Fibroblast of lung (primary cell): ENCODE measurements at regions not wholly inside any gene's neighbourhood (a gene's known extent, or its start where the extent isn't known, plus 50 kb on each side); places are given as distances from the start of the nearest gene placed in this dataset.

Source experiments
- DNase-seq, 2 donors: peaks; one replicate each; pipeline versions ENCODE4 v3.0.0 to v3.0.0-alpha.2; 2010; ENCODE audit warnings: low read depth in 2 of 2
- H2AFZ ChIP-seq: 2 replicates; pipeline ENCODE4 v1.5.1; 2012; ENCODE audit warnings: low read length, control low read depth, inconsistent platforms
- H3K27ac ChIP-seq: 2 replicates; pipeline ENCODE4 v1.5.1; 2011; ENCODE audit warnings: low read length, control low read depth; ENCODE audit not compliant: insufficient read depth
- H3K27me3 ChIP-seq: 2 replicates; pipeline ENCODE4 v1.5.1; 2011; ENCODE audit warnings: mild to moderate bottlenecking, low read length; ENCODE audit not compliant: control insufficient read depth, insufficient read depth
- H3K36me3 ChIP-seq: 2 replicates; pipeline ENCODE4 v1.5.1; 2011; ENCODE audit warnings: low read length; ENCODE audit not compliant: control insufficient read depth, insufficient read depth
- H3K4me1 ChIP-seq: 2 replicates; pipeline ENCODE4 v1.5.1; 2011; ENCODE audit warnings: low read length; ENCODE audit not compliant: control insufficient read depth, insufficient read depth; ENCODE audit errors: extremely low read depth
- H3K4me2 ChIP-seq: 2 replicates; pipeline ENCODE4 v1.5.1; 2011; ENCODE audit warnings: low read length, control low read depth; ENCODE audit not compliant: insufficient read depth; ENCODE audit errors: extremely low read depth
- H3K4me3 ChIP-seq, 4 experiments: fragments of 200-600 bp in 1 of 4; sonication (generic) in 1 of 4; replicated peaks in 1 of 4; 2 replicates each; pipeline ENCODE4 v1.5.1; 2011 to 2016; ENCODE audit warnings: low read length in 4 of 4, low read depth in 3 of 4, mild to moderate bottlenecking in 3 of 4, control low read depth in 2 of 4, inconsistent platforms in 1 of 4, mixed read lengths in 1 of 4; ENCODE audit not compliant: insufficient read depth in 1 of 4; ENCODE audit errors: control extremely low read depth in 1 of 4
- H3K79me2 ChIP-seq: 2 replicates; pipeline ENCODE4 v1.5.1; 2012; ENCODE audit warnings: mild to moderate bottlenecking, low read length, inconsistent platforms; ENCODE audit not compliant: control insufficient read depth, insufficient read depth
- H3K9ac ChIP-seq: 2 replicates; pipeline ENCODE4 v1.5.1; 2011; ENCODE audit warnings: mild to moderate bottlenecking, low read length, control low read depth; ENCODE audit not compliant: insufficient read depth
- H3K9me3 ChIP-seq: 2 replicates; pipeline ENCODE4 v1.5.1; 2012; ENCODE audit warnings: low read depth, low read length; ENCODE audit not compliant: control insufficient read depth, insufficient read depth
- H4K20me1 ChIP-seq: 2 replicates; pipeline ENCODE4 v1.5.1; 2011; ENCODE audit warnings: low read length; ENCODE audit not compliant: control insufficient read depth, insufficient read depth; ENCODE audit errors: extremely low read depth
- EZH2 ChIP-seq: IDR thresholded peaks from 2 replicates; pipeline ENCODE4 v1.5.1; 2012; ENCODE audit warnings: low read length, control low read depth, mild to moderate bottlenecking; ENCODE audit errors: missing control alignments
- TF ChIP-seq, protein P1 (sequence below), 2 donors: IDR thresholded peaks in 1 of 2; conservative IDR thresholded peaks in 1 of 2; 1 replicate in 1 of 2; 2 replicates in 1 of 2; pipeline ENCODE4 v1.5.1; 2011 to 2012; ENCODE audit warnings: low read length in 2 of 2, control low read depth in 1 of 2, inconsistent platforms in 1 of 2, low read depth in 1 of 2, mild to moderate bottlenecking in 1 of 2

DNA sequence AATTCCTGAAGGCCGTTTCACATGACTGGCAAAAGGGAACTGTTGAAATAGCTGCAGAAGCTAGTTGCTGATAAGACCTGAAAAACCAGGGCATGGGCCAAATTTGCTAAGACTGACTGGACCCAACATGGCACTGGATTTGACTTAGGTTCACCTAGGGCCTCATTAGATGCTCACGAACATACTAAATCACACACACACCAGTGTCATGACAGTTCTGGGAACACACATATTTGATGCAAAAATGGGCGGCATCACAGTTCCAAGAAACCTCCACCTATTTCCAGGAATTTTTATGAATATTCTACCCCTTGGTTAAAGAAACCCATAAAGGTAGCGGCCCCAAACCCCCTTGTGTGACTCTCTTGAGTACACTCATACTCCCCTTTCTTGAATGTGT lies 99.6 kb upstream of the OBI1 start:
- no peaks in the 10 kb centered on the region for H4K20me1 ChIP-seq
- H3K4me2 ChIP-seq: no peak overlapping the region
- H3K9me3 ChIP-seq: no peaks in the 10 kb centered on the region
- no peak overlapping the region for H2AFZ ChIP-seq
- H3K9ac ChIP-seq: no peak overlapping the region
- no peaks in the 10 kb centered on the region for H3K79me2 ChIP-seq
- TF ChIP-seq, protein P1, sequence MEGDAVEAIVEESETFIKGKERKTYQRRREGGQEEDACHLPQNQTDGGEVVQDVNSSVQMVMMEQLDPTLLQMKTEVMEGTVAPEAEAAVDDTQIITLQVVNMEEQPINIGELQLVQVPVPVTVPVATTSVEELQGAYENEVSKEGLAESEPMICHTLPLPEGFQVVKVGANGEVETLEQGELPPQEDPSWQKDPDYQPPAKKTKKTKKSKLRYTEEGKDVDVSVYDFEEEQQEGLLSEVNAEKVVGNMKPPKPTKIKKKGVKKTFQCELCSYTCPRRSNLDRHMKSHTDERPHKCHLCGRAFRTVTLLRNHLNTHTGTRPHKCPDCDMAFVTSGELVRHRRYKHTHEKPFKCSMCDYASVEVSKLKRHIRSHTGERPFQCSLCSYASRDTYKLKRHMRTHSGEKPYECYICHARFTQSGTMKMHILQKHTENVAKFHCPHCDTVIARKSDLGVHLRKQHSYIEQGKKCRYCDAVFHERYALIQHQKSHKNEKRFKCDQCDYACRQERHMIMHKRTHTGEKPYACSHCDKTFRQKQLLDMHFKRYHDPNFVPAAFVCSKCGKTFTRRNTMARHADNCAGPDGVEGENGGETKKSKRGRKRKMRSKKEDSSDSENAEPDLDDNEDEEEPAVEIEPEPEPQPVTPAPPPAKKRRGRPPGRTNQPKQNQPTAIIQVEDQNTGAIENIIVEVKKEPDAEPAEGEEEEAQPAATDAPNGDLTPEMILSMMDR (conservative IDR thresholded peaks at IDR 0.05 in 1 of 2, IDR thresholded peaks at IDR 0.05 in 1 of 2; ENCODE audit: low read depth in 1 of 2, low read length in 2 of 2): no peak
- no peak for TF ChIP-seq EZH2
- no peak overlapping the region for H3K27ac ChIP-seq
- H3K4me3 ChIP-seq: no peak overlapping the region
- DNase-seq: no peak
- no peaks in the 10 kb centered on the region for H3K36me3 ChIP-seq
- H3K27me3 ChIP-seq: no peaks in the 10 kb centered on the region
- H3K4me1 ChIP-seq: no peaks in the 10 kb centered on the region

DNA sequence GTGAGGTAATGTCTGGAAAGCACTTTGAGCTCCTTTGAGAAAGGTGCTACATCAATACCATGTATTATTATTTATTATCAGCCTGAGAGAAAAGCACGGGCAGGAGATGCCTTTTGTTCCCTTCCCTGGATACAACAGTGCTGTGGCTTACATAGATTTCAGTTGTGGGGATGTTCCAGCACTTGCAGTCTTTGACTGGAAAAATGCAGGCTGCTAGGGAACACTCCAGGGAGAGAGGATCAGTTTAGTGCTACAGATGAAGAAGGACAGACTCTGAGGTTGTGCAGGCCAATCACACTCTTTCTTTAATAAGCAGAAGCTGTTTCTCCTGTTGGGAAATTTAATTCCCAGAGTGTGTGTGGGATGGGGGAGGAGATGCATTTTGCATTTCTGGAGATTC lies 94.5 kb upstream of the OBI1 start:
- Histone ChIP-seq H2AFZ (no peak overlapping the region), H4K20me1 (no peaks in the 10 kb centered on the region), H3K27ac (no peak overlapping the region), H3K36me3 (no peaks in the 10 kb centered on the region), H3K9me3 (no peaks in the 10 kb centered on the region), H3K79me2 (no peaks in the 10 kb centered on the region), H3K4me2 (no peak overlapping the region), H3K4me3 (no peak overlapping the region), H3K9ac (no peak overlapping the region), H3K4me1 (no peaks in the 10 kb centered on the region), H3K27me3 (no peaks in the 10 kb centered on the region)
- no peak for DNase-seq
- TF ChIP-seq, protein P1 (conservative IDR thresholded peaks at IDR 0.05 in 1 of 2, IDR thresholded peaks at IDR 0.05 in 1 of 2; ENCODE audit: low read depth in 1 of 2, low read length in 2 of 2): no peak
- TF ChIP-seq EZH2: no peak

DNA sequence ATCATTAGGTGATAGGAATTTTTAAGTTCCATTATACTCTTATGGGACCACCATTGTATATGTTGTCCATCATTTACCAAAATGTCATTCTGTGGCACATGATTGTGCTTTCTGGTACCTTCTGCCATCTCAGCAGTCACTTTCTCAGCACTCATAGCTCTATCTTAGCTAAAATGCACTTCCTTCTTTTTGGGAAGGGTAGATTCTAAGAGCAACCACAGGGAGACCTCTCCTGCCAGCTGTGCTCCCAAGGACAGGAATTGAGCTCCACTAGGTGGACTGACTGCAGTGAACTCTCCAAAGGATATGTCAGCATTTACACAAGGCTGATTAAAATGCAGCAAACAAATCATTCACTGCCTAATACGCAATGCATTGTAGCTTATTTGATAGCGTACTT lies 91.8 kb upstream of the OBI1 start:
- H3K27ac ChIP-seq: no peak overlapping the region
- no peak overlapping the region for H3K4me2 ChIP-seq
- no peaks in the 10 kb centered on the region for H3K36me3 ChIP-seq
- no peaks in the 10 kb centered on the region for H3K9me3 ChIP-seq
- no peaks in the 10 kb centered on the region for H3K4me1 ChIP-seq
- H2AFZ ChIP-seq: no peak overlapping the region
- H3K4me3 ChIP-seq: no peak overlapping the region
- H3K79me2 ChIP-seq: no peaks in the 10 kb centered on the region
- TF ChIP-seq, protein P1 (conservative IDR thresholded peaks at IDR 0.05 in 1 of 2, IDR thresholded peaks at IDR 0.05 in 1 of 2; ENCODE audit: low read depth in 1 of 2, low read length in 2 of 2): no peak
- no peak for TF ChIP-seq EZH2
- no peak for DNase-seq
- H4K20me1 ChIP-seq: no peaks in the 10 kb centered on the region
- no peaks in the 10 kb centered on the region for H3K27me3 ChIP-seq
- H3K9ac ChIP-seq: no peak overlapping the region
